ENCODE measurements at regions not wholly inside any gene's neighbourhood (a gene's known extent, or its start where the extent isn't known, plus 50 kb on each side); places are given as distances from the start of the nearest gene placed in this dataset.

DNA sequence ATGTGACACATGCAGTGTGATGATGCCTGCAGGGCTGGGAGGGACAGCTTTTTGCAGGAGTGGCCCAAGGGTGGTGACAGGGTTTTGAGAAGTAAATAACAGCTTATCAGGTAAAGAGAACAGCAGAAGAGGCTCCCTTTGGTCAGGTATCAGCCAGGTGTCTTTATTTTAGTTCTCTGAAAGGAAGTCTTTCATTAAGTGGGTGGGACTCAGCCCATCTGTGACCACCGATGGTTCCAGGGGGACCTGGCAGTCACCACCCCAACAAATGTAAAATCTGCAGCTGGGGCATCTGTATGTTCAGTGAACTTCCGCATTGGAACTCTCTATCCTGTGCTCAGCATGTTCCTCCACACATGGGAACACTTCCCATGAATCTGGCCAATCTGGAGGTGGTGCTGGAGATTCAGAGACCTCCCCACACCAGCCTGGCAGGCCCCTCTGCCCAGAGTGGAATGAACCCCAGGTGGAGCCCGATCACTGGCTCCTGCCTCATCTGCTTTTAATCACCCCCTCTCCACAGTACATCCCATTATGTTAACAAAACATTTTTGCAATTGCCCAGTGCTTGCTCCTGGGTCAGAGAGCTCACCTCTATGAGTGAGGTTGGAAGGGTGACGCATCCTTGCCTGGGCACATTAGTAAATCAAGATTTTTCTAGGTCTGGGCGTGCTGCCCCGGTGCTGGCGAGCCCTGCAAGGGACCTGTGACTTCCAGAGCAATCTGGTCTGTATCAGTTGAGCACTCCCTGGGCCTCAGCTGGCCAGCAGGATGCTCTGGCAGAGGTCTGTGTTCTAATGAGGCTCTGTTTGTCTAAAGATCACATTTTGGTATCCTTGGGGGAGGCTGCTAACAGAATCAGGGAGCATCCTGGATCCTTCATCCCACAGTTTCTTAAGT lies 140.4 kb upstream of the GDF10 start:
- intact Hi-C loops (cut with DNase I), result no loop called here
- H3K9me3 ChIP-seq, result peaks cover 0 to 12% of the 10 kb centered on the region in 2 donors
- no peak for TF ChIP-seq CTCF (IDR thresholded peaks at IDR 0.05)
- no peak overlapping the region for H3K4me3 ChIP-seq
- ATAC-seq (no peak), DNase-seq (no peak)
- H3K4me1 ChIP-seq, result no peaks in the 10 kb centered on the region
- H3K36me3 ChIP-seq, result no peaks in the 10 kb centered on the region
- H3K27me3 ChIP-seq, result peaks cover 0 to 7% of the 10 kb centered on the region in 2 donors
- no peak overlapping the region for H3K27ac ChIP-seq

- H3K9me3 ChIP-seq, result peaks cover 0 to 4% of the 10 kb centered on the region in 2 donors
- H3K4me3 ChIP-seq, result no peak overlapping the region
- H3K36me3 ChIP-seq, result no peaks in the 10 kb centered on the region
- peaks cover 2 to 4% of the 10 kb centered on the region in 2 donors for H3K4me1 ChIP-seq
- TF ChIP-seq CTCF (IDR thresholded peaks at IDR 0.05), result no peak
- ATAC-seq (no peak), DNase-seq (no peak)
- H3K27ac ChIP-seq, result no peak overlapping the region
- H3K27me3 ChIP-seq, result peaks cover 0 to 15% of the 10 kb centered on the region in 2 donors
- intact Hi-C loops (cut with DNase I), result no loop called here
Observed at GRCh38 chr10:47160261-47160908, 139.6 kb upstream of the GDF10 start.

DNA sequence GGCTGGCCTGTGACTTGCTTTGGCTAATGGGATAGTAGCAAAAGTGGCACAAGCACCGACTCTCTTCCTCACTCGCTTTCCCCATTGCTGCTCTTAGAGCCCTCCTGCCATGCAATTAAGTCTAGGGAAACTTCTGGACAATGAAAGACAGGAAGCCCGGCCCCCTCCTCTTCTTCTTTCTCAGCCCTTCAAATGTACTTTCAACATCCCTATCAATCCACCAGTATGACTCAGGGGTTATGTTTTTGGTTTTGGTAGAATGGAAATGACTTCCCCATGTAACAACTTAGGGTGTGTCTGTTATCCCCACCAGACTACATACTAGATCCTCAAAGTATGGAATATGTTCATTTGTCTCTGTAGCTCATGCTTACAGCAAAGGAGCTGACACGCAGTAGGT lies 139.0 kb upstream of the GDF10 start:
- Histone ChIP-seq H3K36me3 (no peaks in the 10 kb centered on the region), H3K9me3 (no peaks in the 10 kb centered on the region), H3K27me3 (peaks cover 0 to 21% of the 10 kb centered on the region in 2 donors), H3K27ac (no peak overlapping the region), H3K4me1 (peaks cover 5 to 9% of the 10 kb centered on the region in 2 donors), H3K4me3 (no peak overlapping the region)
- intact Hi-C loops (cut with DNase I), result no loop called here
- ATAC-seq (no peak), DNase-seq (no peak)
- no peak for TF ChIP-seq CTCF (IDR thresholded peaks at IDR 0.05)

DNA sequence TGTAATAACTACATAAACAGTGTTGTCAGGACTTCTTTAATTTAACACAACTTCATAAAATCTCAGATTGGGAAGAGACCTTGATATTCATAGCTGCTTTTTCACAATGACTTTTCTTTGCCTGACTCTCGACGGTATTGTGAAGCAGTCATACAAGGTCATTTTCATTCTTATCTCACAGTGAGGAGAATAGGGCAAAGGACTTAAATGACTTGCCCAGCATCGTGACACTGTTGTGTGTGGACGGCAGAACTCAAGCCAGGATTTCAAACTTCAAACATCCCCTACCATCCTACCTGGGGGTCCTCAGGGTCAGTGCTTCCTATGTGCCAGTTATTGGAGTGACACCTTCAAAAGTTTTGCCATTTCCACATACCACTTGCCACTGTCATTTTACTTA lies 138.5 kb upstream of the GDF10 start:
- Histone ChIP-seq H3K27me3 (peaks cover 0 to 21% of the 10 kb centered on the region in 2 donors), H3K27ac (no peak overlapping the region), H3K9me3 (no peaks in the 10 kb centered on the region), H3K4me3 (no peak overlapping the region), H3K4me1 (peaks cover 9 to 14% of the 10 kb centered on the region in 2 donors), H3K36me3 (no peaks in the 10 kb centered on the region)
- ATAC-seq (no peak), DNase-seq (no peak)
- TF ChIP-seq CTCF (IDR thresholded peaks at IDR 0.05), result no peak
- intact Hi-C loops (cut with DNase I), result no loop called here

DNA sequence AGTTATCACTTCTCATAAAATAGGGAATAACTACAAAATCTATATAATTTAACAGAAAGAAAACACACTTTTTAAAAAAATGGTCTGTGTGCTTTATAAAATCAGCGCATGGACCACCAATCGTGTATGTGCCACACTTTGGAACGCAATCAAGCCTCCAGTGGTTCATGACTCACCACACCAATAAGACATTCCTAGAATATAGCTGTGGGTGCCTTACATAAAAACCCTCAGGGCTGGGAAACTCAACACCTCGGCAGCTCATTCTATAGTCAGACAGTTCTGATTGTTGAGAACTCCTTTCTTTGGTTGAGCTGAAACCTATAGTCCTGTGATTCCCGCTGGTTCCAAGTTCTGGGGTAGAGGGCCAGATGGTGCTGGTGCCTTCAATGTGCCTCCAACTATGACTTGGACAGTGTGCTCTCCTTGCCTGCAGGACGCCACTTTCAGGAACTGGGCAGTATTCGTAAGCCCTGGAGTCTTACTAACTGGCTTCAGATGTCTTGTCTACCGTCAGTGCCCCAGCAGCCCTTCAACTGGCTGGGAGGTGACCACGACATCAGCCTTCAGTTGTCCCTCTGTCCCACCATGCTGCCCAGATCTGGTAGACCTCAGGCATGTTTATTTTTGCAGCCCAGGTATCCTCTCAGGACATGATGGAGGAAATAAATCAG lies 135.7 kb upstream of the GDF10 start:
- no peak for TF ChIP-seq CTCF (IDR thresholded peaks at IDR 0.05)
- intact Hi-C loops (cut with DNase I), result no loop called here
- peaks cover 9 to 26% of the 10 kb centered on the region in 2 donors for H3K4me1 ChIP-seq
- H3K27me3 ChIP-seq, result peaks cover 0 to 21% of the 10 kb centered on the region in 2 donors
- no peaks in the 10 kb centered on the region for H3K36me3 ChIP-seq
- no peak overlapping the region for H3K27ac ChIP-seq
- no peak for ATAC-seq
- no peak overlapping the region for H3K4me3 ChIP-seq
- no peaks in the 10 kb centered on the region for H3K9me3 ChIP-seq
- no peak for DNase-seq
